Spleen (tissue), 7 donors: ENCODE measurements at regions not wholly inside any gene's neighbourhood (a gene's known extent, or its start where the extent isn't known, plus 50 kb on each side); places are given as distances from the start of the nearest gene placed in this dataset.

Experiments
- CTCF ChIP-seq, 11 experiments: fragments of 200-600 bp in 7 of 11; fragments of 450-650 bp in 4 of 11; sonication (generic) in 4 of 11; IDR thresholded peaks in 8 of 11; conservative IDR thresholded peaks in 3 of 11; 1 replicate in 7 of 11; 2 replicates in 4 of 11; pipeline versions ENCODE4 v1.4.0 to v1.8.0; 2016 to 2021; ENCODE audit warnings: antibody characterized with exemption in 11 of 11, inconsistent platforms in 4 of 11, mild to moderate bottlenecking in 1 of 11
- POLR2A ChIP-seq, 3 donors: fragments of 450-650 bp; IDR thresholded peaks; one replicate each; pipeline ENCODE4 v1.5.1; 2017; ENCODE audit warnings: antibody characterized with exemption in 3 of 3, mild to moderate bottlenecking in 1 of 3
- POLR2AphosphoS5 ChIP-seq, 3 donors: sonication (generic); formaldehyde crosslinking; IDR thresholded peaks; one replicate each; pipeline ENCODE4 v1.5.1; 2017; ENCODE audit warnings: antibody characterized with exemption in 3 of 3
- donor health status: DM: no; HTN: no; CAD: no; lungs with moderate emphysema.
- donor health status: DM: no; HTN: no; CAD: no.
- donor health status: DM: no; HTN: no; CAD: no.

GRCh38 chr1:182193908-182194550 is 132.5 kb upstream of the ZNF648 start:
- no peak for TF ChIP-seq CTCF (IDR thresholded peaks at IDR 0.05 in 8 of 11, conservative IDR thresholded peaks at IDR 0.05 in 3 of 11)
- no peak for TF ChIP-seq POLR2A (IDR thresholded peaks at IDR 0.05)
- TF ChIP-seq POLR2AphosphoS5 (IDR thresholded peaks at IDR 0.05), result peak in 1 of 3 donors; percentile 74
